Gastrocnemius medialis (tissue), 4 donors: ENCODE measurements at regions not wholly inside any gene's neighbourhood (a gene's known extent, or its start where the extent isn't known, plus 50 kb on each side); places are given as distances from the start of the nearest gene placed in this dataset.

Experiments used
- ATAC-seq, 2 donors: fragments of 150-250 bp; one replicate each; pipeline ENCODE4 v1.9.1; 2016
- DNase-seq, 2 donors: peaks; one replicate each; pipeline ENCODE4 v3.0.0-alpha.2; 2019
- H3K27ac ChIP-seq, 4 donors: fragments of 200-600 bp; sonication (generic); 1 replicate in 1 of 4; 2 replicates in 3 of 4; pipeline ENCODE4 v1.5.1; 2016 to 2018; ENCODE audit warnings: mild to moderate bottlenecking in 2 of 4, moderate library complexity in 1 of 4
- H3K27me3 ChIP-seq, 3 donors: fragments of 200-600 bp; sonication (generic) in 2 of 3; 1 replicate in 1 of 3; 2 replicates in 2 of 3; pipeline versions ENCODE4 v1.5.1 to v1.6.0; 2016 to 2019; ENCODE audit warnings: mild to moderate bottlenecking in 1 of 3, moderate library complexity in 1 of 3
- H3K36me3 ChIP-seq, 2 donors: fragments of 200-600 bp; sonication (generic) in 1 of 2; one replicate each; pipeline ENCODE4 v1.5.1; 2017 to 2018
- H3K4me1 ChIP-seq, 2 donors: fragments of 200-600 bp; sonication (generic) in 1 of 2; one replicate each; pipeline ENCODE4 v1.5.1; 2016 to 2017; ENCODE audit warnings: mild to moderate bottlenecking in 2 of 2
- H3K4me3 ChIP-seq, 4 donors: fragments of 200-600 bp; sonication (generic) in 3 of 4; 1 replicate in 1 of 4; 2 replicates in 3 of 4; pipeline ENCODE4 v1.5.1; 2016 to 2019; ENCODE audit warnings: mild to moderate bottlenecking in 2 of 4
- H3K9me3 ChIP-seq, 3 donors: fragments of 200-600 bp; sonication (generic) in 2 of 3; 1 replicate in 1 of 3; 2 replicates in 2 of 3; pipeline ENCODE4 v1.5.1; 2016 to 2019
- CTCF ChIP-seq, 5 experiments: fragments of 450-650 bp in 3 of 5; fragments of 200-600 bp in 2 of 5; sonication (generic) in 2 of 5; IDR thresholded peaks in 4 of 5; conservative IDR thresholded peaks in 1 of 5; 1 replicate in 4 of 5; 2 replicates in 1 of 5; pipeline ENCODE4 v1.5.1; 2016 to 2019; ENCODE audit warnings: antibody characterized with exemption in 5 of 5, mild to moderate bottlenecking in 3 of 5, moderate library complexity in 3 of 5
- POLR2A ChIP-seq, 2 donors: fragments of 450-650 bp; IDR thresholded peaks; one replicate each; pipeline ENCODE4 v1.6.1; 2017; ENCODE audit warnings: antibody characterized with exemption in 2 of 2, mild to moderate bottlenecking in 2 of 2, moderate library complexity in 2 of 2
- in situ Hi-C, 4 donors: fragments of 200-750 bp; cut with MboI; loops; one replicate each; pipeline versions ENCODE4 v1.15.0 to v1.8.0; 2017; ENCODE audit warnings: low sequenced_read_pairs in 4 of 4
- intact Hi-C: fragments of 100-400 bp; cut with DNase I; formaldehyde crosslinking; loops from one replicate; pipeline ENCODE4 v1.15.1; 2023; ENCODE audit warnings: low total_unique reads

- DNase-seq (no peak), ATAC-seq (no peak)
- in situ Hi-C loops (no loop called here), intact Hi-C loops (no loop called here)
- no peak for TF ChIP-seq CTCF (IDR thresholded peaks at IDR 0.05 in 4 of 5, conservative IDR thresholded peaks at IDR 0.05 in 1 of 5)
- no peak for TF ChIP-seq POLR2A (IDR thresholded peaks at IDR 0.05)
- no peaks in the 10 kb centered on the region for H3K9me3 ChIP-seq
- H3K4me3 ChIP-seq = no peak overlapping the region
- no peaks in the 10 kb centered on the region for H3K4me1 ChIP-seq
- no peak overlapping the region for H3K27ac ChIP-seq
- no peaks in the 10 kb centered on the region for H3K36me3 ChIP-seq
- no peaks in the 10 kb centered on the region for H3K27me3 ChIP-seq
These were observed 59.8 kb upstream of the INSYN1 start for GRCh38 chr15:73812806-73813465.

- in situ Hi-C loops = no loop called here
- intact Hi-C loops = no loop called here
- no peaks in the 10 kb centered on the region for H3K9me3 ChIP-seq
- H3K27ac ChIP-seq = no peak overlapping the region
- DNase-seq = no peak
- no peak for TF ChIP-seq POLR2A (IDR thresholded peaks at IDR 0.05)
- no peak for TF ChIP-seq CTCF (IDR thresholded peaks at IDR 0.05 in 4 of 5, conservative IDR thresholded peaks at IDR 0.05 in 1 of 5)
- H3K36me3 ChIP-seq = no peaks in the 10 kb centered on the region
- H3K27me3 ChIP-seq = no peaks in the 10 kb centered on the region
- H3K4me3 ChIP-seq = no peak overlapping the region
- no peaks in the 10 kb centered on the region for H3K4me1 ChIP-seq
- ATAC-seq = no peak
These were observed 59.8 kb upstream of the TBC1D21 start for GRCh38 chr15:73813589-73813988.

- intact Hi-C loops (no loop called here), in situ Hi-C loops (no loop called here)
- no peaks in the 10 kb centered on the region for H3K9me3 ChIP-seq
- H3K36me3 ChIP-seq = no peaks in the 10 kb centered on the region
- no peak for DNase-seq
- H3K4me1 ChIP-seq = no peaks in the 10 kb centered on the region
- no peak overlapping the region for H3K4me3 ChIP-seq
- peak in 1 of 2 donors; percentile 51 for ATAC-seq
- no peak for TF ChIP-seq CTCF (IDR thresholded peaks at IDR 0.05 in 4 of 5, conservative IDR thresholded peaks at IDR 0.05 in 1 of 5)
- no peak for TF ChIP-seq POLR2A (IDR thresholded peaks at IDR 0.05)
- H3K27ac ChIP-seq = no peak overlapping the region
- no peaks in the 10 kb centered on the region for H3K27me3 ChIP-seq
These were observed 54.9 kb upstream of the TBC1D21 start for GRCh38 chr15:73818308-73818985.

GRCh38 chr15:73821181-73821580 lies 52.2 kb upstream of the TBC1D21 start:
- H3K27me3 ChIP-seq = no peaks in the 10 kb centered on the region
- no peaks in the 10 kb centered on the region for H3K36me3 ChIP-seq
- H3K4me1 ChIP-seq = no peaks in the 10 kb centered on the region
- H3K27ac ChIP-seq = no peak overlapping the region
- TF ChIP-seq POLR2A (IDR thresholded peaks at IDR 0.05) = no peak
- TF ChIP-seq CTCF (IDR thresholded peaks at IDR 0.05 in 4 of 5, conservative IDR thresholded peaks at IDR 0.05 in 1 of 5) = no peak
- in situ Hi-C loops (no loop called here), intact Hi-C loops (no loop called here)
- no peak for DNase-seq
- no peak overlapping the region for H3K4me3 ChIP-seq
- H3K9me3 ChIP-seq = no peaks in the 10 kb centered on the region
- no peak for ATAC-seq
